HCT116 (cell line): ENCODE measurements at regions not wholly inside any gene's neighbourhood (a gene's known extent, or its start where the extent isn't known, plus 50 kb on each side); places are given as distances from the start of the nearest gene placed in this dataset.

ENCODE experiments used
- ATAC-seq: fragments of 200-7000 bp; cut with Tn5 transposase; 2 replicates; pipeline ENCODE4 v1.9.1; 2020; ENCODE audit warnings: mild to moderate bottlenecking, moderate library complexity
- BruUV-seq: library from RNA; stranded (reverse); fragments of 400-500 nt; replicated peaks from 2 replicates; lab custom pipeline; 2021; lab: Mats Ljungman, UMichigan
- CTCF ChIA-PET: fragments of 300-600 bp; sonication (Branson Sonifier 250); formaldehyde crosslinking; loops from one replicate; lab custom pipeline; 2021; ENCODE audit warnings: antibody characterized with exemption; lab: Charles Lee
- POLR2A ChIA-PET: fragments of 300-600, 350-600 bp; sonication (Branson Sonifier 250); formaldehyde crosslinking; loops from one replicate; lab custom pipeline; 2021; ENCODE audit warnings: antibody characterized with exemption; lab: Charles Lee
- RAD21 ChIA-PET, 2 experiments: fragments of 300-600 bp; sonication (Branson Sonifier 250); formaldehyde crosslinking; loops; one replicate each; lab custom pipeline; 2023; ENCODE audit warnings: low total read pairs in 2 of 2; ENCODE audit not compliant: uncharacterized antibody in 2 of 2, unreplicated experiment in 2 of 2, low non-redundant PET in 1 of 2; lab: Charles Lee
- DNase-seq: peaks from one replicate; pipeline ENCODE4 v3.0.0-alpha.2; 2010; ENCODE audit warnings: low read depth, low spot score
- H2AFZ ChIP-seq: fragments of 200-600 bp; shearing (Covaris generic), sonication (generic); 2 replicates; pipeline ENCODE4 v1.6.1; 2017; ENCODE audit warnings: low read depth, mixed run types, mixed read lengths, antibody characterized with exemption, low read length; ENCODE audit not compliant: poor library complexity, severe bottlenecking
- H3K27ac ChIP-seq: 2 replicates; pipeline ENCODE4 v1.5.1; 2012; ENCODE audit warnings: low read depth, low read length
- H3K27me3 ChIP-seq: fragments of 200-600 bp; sonication (generic); 2 replicates; pipeline ENCODE4 v1.6.1; 2016; ENCODE audit warnings: mixed run types, low read length, mixed read lengths; ENCODE audit not compliant: insufficient read depth
- H3K36me3 ChIP-seq, 2 experiments: fragments of 200-500 bp in 1 of 2; fragments of 200-600 bp in 1 of 2; sonication (Bioruptor generic) in 1 of 2; sonication (generic) in 1 of 2; 2 replicates each; pipeline versions ENCODE4 v1.5.1 to v1.6.1; 2014 to 2016; ENCODE audit warnings: low read length in 2 of 2, inconsistent platforms in 1 of 2, mixed read lengths in 1 of 2, mixed run types in 1 of 2; ENCODE audit not compliant: insufficient read depth in 2 of 2, control insufficient read depth in 1 of 2
- H3K4me1 ChIP-seq, 2 experiments: fragments of 200-600 bp in 1 of 2; sonication (generic) in 1 of 2; 2 replicates each; pipeline versions ENCODE4 v1.5.1 to v1.6.1; 2012 to 2017; ENCODE audit warnings: low read length in 2 of 2, inconsistent platforms in 1 of 2, mild to moderate bottlenecking in 1 of 2, mixed read lengths in 1 of 2, mixed run types in 1 of 2, moderate library complexity in 1 of 2; ENCODE audit not compliant: insufficient read depth in 2 of 2, control insufficient read depth in 1 of 2
- H3K4me2 ChIP-seq: fragments of 200-600 bp; sonication (generic); 2 replicates; pipeline ENCODE4 v1.6.1; 2017; ENCODE audit warnings: mixed run types, low read length, mixed read lengths
- H3K4me3 ChIP-seq, 2 experiments: fragments of 200-600 bp in 1 of 2; sonication (generic) in 1 of 2; replicated peaks in 1 of 2; 2 replicates each; pipeline ENCODE4 v1.5.1; 2011 to 2016; ENCODE audit warnings: low read length in 2 of 2, control low read depth in 1 of 2, low read depth in 1 of 2, mild to moderate bottlenecking in 1 of 2, mixed read lengths in 1 of 2, mixed run types in 1 of 2
- H3K79me2 ChIP-seq: fragments of 200-600 bp; sonication (generic); 2 replicates; pipeline ENCODE4 v1.6.1; 2017; ENCODE audit warnings: mild to moderate bottlenecking, mixed run types, low read length, moderate library complexity, mixed read lengths; ENCODE audit not compliant: insufficient read depth
- H3K9ac ChIP-seq: fragments of 200-600 bp; sonication (generic); 2 replicates; pipeline ENCODE4 v1.6.1; 2016; ENCODE audit warnings: low read length, mixed read lengths
- H3K9me2 ChIP-seq: fragments of 200-600 bp; sonication (generic), shearing (Covaris generic); 2 replicates; pipeline ENCODE4 v1.6.1; 2017; ENCODE audit warnings: mixed run types, mild to moderate bottlenecking, moderate library complexity; ENCODE audit not compliant: insufficient read depth
- H3K9me3 ChIP-seq, 2 experiments: fragments of 200-500 bp in 1 of 2; fragments of 200-600 bp in 1 of 2; sonication (Bioruptor generic) in 1 of 2; sonication (generic) in 1 of 2; 2 replicates each; pipeline ENCODE4 v1.6.1; 2014 to 2017; ENCODE audit warnings: low read length in 2 of 2, mixed read lengths in 2 of 2, inconsistent platforms in 1 of 2, low read depth in 1 of 2, mild to moderate bottlenecking in 1 of 2, mixed run types in 1 of 2, moderate library complexity in 1 of 2; ENCODE audit not compliant: control insufficient read depth in 1 of 2, insufficient read depth in 1 of 2
- H4K20me1 ChIP-seq: fragments of 200-600 bp; sonication (generic), shearing (Covaris generic); 2 replicates; pipeline ENCODE4 v1.6.1; 2017; ENCODE audit warnings: mixed run types, mild to moderate bottlenecking, moderate library complexity; ENCODE audit not compliant: insufficient read depth
- ATF3 ChIP-seq: IDR thresholded peaks from 2 replicates; pipeline ENCODE4 v1.6.1; 2012
- EGR1 ChIP-seq: IDR thresholded peaks from 2 replicates; pipeline ENCODE4 v1.6.1; 2012; ENCODE audit warnings: low read depth
- ELF1 ChIP-seq: IDR thresholded peaks from 2 replicates; pipeline ENCODE4 v1.6.1; 2012; ENCODE audit warnings: low read depth, borderline replicate concordance
- EZH2 ChIP-seq: fragments of 200-600 bp; sonication (generic); IDR thresholded peaks from 2 replicates; pipeline ENCODE4 v1.6.1; 2017; ENCODE audit warnings: antibody characterized with exemption, mixed run types
- FOSL1 ChIP-seq: IDR thresholded peaks from 2 replicates; pipeline ENCODE4 v1.6.1; 2012; ENCODE audit warnings: low read depth
- MAX ChIP-seq: IDR thresholded peaks from 2 replicates; pipeline ENCODE4 v1.6.1; 2012
- POLR2A ChIP-seq: IDR thresholded peaks from 2 replicates; pipeline ENCODE4 v1.7.0; 2011; ENCODE audit warnings: borderline replicate concordance; ENCODE audit not compliant: insufficient read depth, insufficient read length; ENCODE audit errors: extremely low read depth
- POLR2AphosphoS5 ChIP-seq: IDR thresholded peaks from 2 replicates; pipeline ENCODE4 v1.6.1; 2011; ENCODE audit warnings: mild to moderate bottlenecking, low read depth, low read length, moderate library complexity
- RAD21 ChIP-seq: IDR thresholded peaks from 2 replicates; pipeline ENCODE4 v1.6.1; 2012; ENCODE audit warnings: low read depth, mild to moderate bottlenecking
- REST ChIP-seq: IDR thresholded peaks from 2 replicates; pipeline ENCODE4 v1.6.1; 2012; ENCODE audit warnings: low read depth
- SIN3A ChIP-seq: IDR thresholded peaks from 2 replicates; pipeline ENCODE4 v1.6.1; 2012; ENCODE audit warnings: low read depth
- SP1 ChIP-seq: IDR thresholded peaks from 2 replicates; pipeline ENCODE4 v1.6.1; 2012; ENCODE audit warnings: low read depth
- SRF ChIP-seq: IDR thresholded peaks from 2 replicates; pipeline ENCODE4 v1.6.1; 2012; ENCODE audit warnings: low read depth
- TCF7L2 ChIP-seq: IDR thresholded peaks from 2 replicates; pipeline ENCODE4 v1.7.0; 2011; ENCODE audit warnings: borderline replicate concordance, inconsistent platforms; ENCODE audit not compliant: insufficient read depth, insufficient read length; ENCODE audit errors: extremely low read depth
- YY1 ChIP-seq: IDR thresholded peaks from 2 replicates; pipeline ENCODE4 v1.6.1; 2011; ENCODE audit warnings: low read length, low read depth, moderate library complexity, mild to moderate bottlenecking; ENCODE audit not compliant: insufficient replicate concordance; ENCODE audit errors: extremely low read depth
- ZBTB33 ChIP-seq: IDR thresholded peaks from 2 replicates; pipeline ENCODE4 v1.6.1; 2011; ENCODE audit warnings: mild to moderate bottlenecking, low read length, moderate library complexity; ENCODE audit not compliant: insufficient replicate concordance; ENCODE audit errors: extremely low read depth
- ZFX ChIP-seq: fragments of 450-650 bp; IDR thresholded peaks from 2 replicates; pipeline ENCODE4 v1.6.1; 2017
- intact Hi-C: fragments of 100-400 bp; cut with micrococcal nuclease; formaldehyde crosslinking; loops from 2 replicates; pipeline ENCODE4 v1.10.0; 2022

DNA sequence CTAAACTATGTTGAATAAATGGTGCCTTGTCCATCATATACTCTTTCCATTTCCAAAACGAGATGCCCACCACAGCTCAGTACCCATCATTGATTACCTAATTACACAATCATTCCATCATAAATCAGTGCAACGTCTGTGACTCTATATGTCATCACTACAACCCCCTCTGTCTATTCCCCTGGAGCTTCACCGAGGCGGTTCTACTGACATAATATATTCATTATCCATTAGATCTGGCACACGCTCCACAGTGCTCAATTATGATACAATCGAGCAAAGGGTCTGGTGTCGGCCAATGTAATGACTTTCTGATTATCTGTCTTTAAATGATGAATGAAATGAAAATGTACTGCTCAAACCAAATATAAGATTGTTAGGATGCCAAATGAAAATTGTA is 1737.7 kb upstream of the WWC1 start:
- POLR2A ChIA-PET = no interaction called here
- Histone ChIP-seq H3K79me2 (no peaks in the 10 kb centered on the region), H3K9me2 (no peaks in the 10 kb centered on the region), H3K4me3 (no peak overlapping the region)
- no peak for DNase-seq
- TF ChIP-seq ATF3 (no peak), ZFX (no peak), YY1 (no peak), TCF7L2 (no peak), ELF1 (no peak), SP1 (no peak), EGR1 (no peak), ZBTB33 (no peak)
- TF ChIP-seq, all 23 proteins: peak for 0
- Histone ChIP-seq H3K4me2 (no peak overlapping the region), H3K36me3 (no peaks in the 10 kb centered on the region), H2AFZ (no peak overlapping the region), H3K4me1 (no peaks in the 10 kb centered on the region), H3K27ac (no peak overlapping the region), H3K9me3 (peaks cover 3 to 15% of the 10 kb centered on the region in 2 experiments; a peak in 2 of 4 replicates), H4K20me1 (no peaks in the 10 kb centered on the region), H3K9ac (no peak overlapping the region), H3K27me3 (no peaks in the 10 kb centered on the region)
- no TSS peak for BruUV-seq
- ChIA-PET CTCF (no interaction called here), RAD21 (no interaction called here)
- ATAC-seq = no peak
- intact Hi-C loops = no loop called here

- Histone ChIP-seq H3K27me3 (no peaks in the 10 kb centered on the region), H3K4me1 (no peaks in the 10 kb centered on the region), H3K9me2 (no peaks in the 10 kb centered on the region), H3K4me2 (no peak overlapping the region), H3K9ac (no peak overlapping the region), H3K27ac (no peak overlapping the region), H4K20me1 (no peaks in the 10 kb centered on the region), H3K79me2 (no peaks in the 10 kb centered on the region), H3K36me3 (no peaks in the 10 kb centered on the region), H3K9me3 (peaks cover 6 to 16% of the 10 kb centered on the region in 2 experiments; a peak in 3 of 4 replicates), H2AFZ (no peak overlapping the region), H3K4me3 (no peak overlapping the region)
- RAD21 ChIA-PET = no interaction called here
- CTCF ChIA-PET = no interaction called here
- DNase-seq = no peak
- POLR2A ChIA-PET = no interaction called here
- ATAC-seq = no peak
- intact Hi-C loops = no loop called here
- BruUV-seq = no TSS peak
- no peak for TF ChIP-seq POLR2AphosphoS5
- no peak for TF ChIP-seq EZH2
- no peak for TF ChIP-seq RAD21
- no peak for TF ChIP-seq MAX
- no peak for TF ChIP-seq EGR1
- no peak for TF ChIP-seq ELF1
- TF ChIP-seq POLR2A = no peak
- TF ChIP-seq SRF = no peak
- no peak for TF ChIP-seq SIN3A
- TF ChIP-seq YY1 = no peak
- no peak for TF ChIP-seq ZFX
- TF ChIP-seq REST = no peak
- TF ChIP-seq FOSL1 = no peak
Measured at GRCh38 chr5:166561759-166562158, 1729.7 kb upstream of the WWC1 start.
